ENCODE measurements at regions not wholly inside any gene's neighbourhood (a gene's known extent, or its start where the extent isn't known, plus 50 kb on each side); places are given as distances from the start of the nearest gene placed in this dataset.

DNA sequence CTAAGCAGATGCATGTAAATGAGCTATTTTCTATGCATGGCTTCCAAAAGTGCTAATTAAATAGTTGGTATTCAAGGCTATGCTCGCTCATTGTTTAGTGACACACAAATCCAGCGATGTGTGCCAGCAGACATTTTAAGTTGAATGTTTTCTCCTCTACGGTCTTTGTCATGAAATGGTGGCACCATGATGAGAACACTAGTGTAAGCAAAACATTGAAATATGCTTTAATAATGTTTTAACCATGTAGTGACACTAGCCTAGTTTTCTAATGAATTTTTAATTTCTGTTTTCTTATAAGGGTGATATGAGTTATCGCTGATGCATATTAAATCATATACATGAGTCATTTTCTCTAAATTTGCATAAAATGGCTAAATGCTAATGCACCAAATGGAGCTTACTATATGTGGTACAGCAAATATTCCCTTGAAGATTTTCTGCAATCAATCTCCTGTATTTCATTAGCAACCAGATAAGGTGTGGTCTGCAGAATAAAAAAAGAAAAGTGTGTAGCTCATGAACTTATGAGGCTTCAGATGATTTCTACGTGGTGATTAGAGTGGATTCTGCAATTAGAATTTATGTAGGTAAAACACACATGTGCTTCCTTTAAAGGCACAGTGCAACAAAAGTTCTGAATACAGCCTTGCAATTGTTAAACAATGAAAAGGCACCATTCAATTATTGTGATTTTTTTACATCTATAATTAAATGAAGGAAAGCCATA, 226.6 kb downstream of the MEF2C start:
- Histone ChIP-seq H3K4me3 (no peak overlapping the region), H3K9me3 (no peaks in the 10 kb centered on the region), H3K27ac (no peak overlapping the region), H3K27me3 (peaks cover 18 to 93% (median 57%) of the 10 kb centered on the region in 9 donors), H3K4me1 (peaks cover 0 to 17% (median 7%) of the 10 kb centered on the region in 12 donors), H3K36me3 (no peaks in the 10 kb centered on the region)
- 69 to 75% (median 72%) methylated on average over 5 of the region's 5 CpGs for WGBS, 4 donors
- no peak for TF ChIP-seq POLR2A (IDR thresholded peaks at IDR 0.05)
- TF ChIP-seq, protein P1, sequence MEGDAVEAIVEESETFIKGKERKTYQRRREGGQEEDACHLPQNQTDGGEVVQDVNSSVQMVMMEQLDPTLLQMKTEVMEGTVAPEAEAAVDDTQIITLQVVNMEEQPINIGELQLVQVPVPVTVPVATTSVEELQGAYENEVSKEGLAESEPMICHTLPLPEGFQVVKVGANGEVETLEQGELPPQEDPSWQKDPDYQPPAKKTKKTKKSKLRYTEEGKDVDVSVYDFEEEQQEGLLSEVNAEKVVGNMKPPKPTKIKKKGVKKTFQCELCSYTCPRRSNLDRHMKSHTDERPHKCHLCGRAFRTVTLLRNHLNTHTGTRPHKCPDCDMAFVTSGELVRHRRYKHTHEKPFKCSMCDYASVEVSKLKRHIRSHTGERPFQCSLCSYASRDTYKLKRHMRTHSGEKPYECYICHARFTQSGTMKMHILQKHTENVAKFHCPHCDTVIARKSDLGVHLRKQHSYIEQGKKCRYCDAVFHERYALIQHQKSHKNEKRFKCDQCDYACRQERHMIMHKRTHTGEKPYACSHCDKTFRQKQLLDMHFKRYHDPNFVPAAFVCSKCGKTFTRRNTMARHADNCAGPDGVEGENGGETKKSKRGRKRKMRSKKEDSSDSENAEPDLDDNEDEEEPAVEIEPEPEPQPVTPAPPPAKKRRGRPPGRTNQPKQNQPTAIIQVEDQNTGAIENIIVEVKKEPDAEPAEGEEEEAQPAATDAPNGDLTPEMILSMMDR (IDR thresholded peaks at IDR 0.05): no peak
- DNase-seq: no peak
- intact Hi-C loops (cut with DNase I): no loop called here
- no peak for ATAC-seq

- Histone ChIP-seq H3K27me3 (peaks cover 0 to 92% (median 38%) of the 10 kb centered on the region in 9 donors), H3K4me3 (no peak overlapping the region), H3K4me1 (no peaks in the 10 kb centered on the region), H3K36me3 (no peaks in the 10 kb centered on the region), H3K9me3 (no peaks in the 10 kb centered on the region), H3K27ac (no peak overlapping the region)
- ATAC-seq (no peak), DNase-seq (no peak)
- 35 to 42% (median 38%) methylated on average over 2 of the region's 2 CpGs for WGBS, 4 donors
- intact Hi-C loops (cut with DNase I): no loop called here
- TF ChIP-seq, protein P1 (IDR thresholded peaks at IDR 0.05): no peak
- TF ChIP-seq POLR2A (IDR thresholded peaks at IDR 0.05): no peak
These were observed 229.5 kb downstream of the MEF2C start for GRCh38 chr5:88653471-88653870.

DNA sequence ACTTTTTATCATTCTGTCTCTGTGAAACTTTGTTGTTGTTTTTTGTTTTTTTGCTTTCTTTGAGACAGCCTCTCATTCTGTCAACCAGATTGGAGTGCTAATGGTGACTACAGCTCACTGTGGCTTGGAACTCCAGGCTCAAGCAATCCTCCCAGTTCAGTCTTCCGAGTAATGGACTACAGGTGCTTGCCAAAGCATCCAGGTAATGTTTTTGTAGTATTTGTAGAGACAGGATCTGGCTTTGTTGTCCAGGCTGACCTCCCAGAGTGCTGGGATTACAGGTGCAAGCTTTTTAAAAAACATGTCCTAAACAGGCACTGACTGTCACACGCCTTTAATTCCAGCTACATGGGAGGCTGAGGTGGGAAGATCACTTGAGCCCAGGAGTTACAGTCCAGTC, 235.1 kb downstream of the MEF2C start:
- Histone ChIP-seq H3K36me3 (no peaks in the 10 kb centered on the region), H3K4me1 (no peaks in the 10 kb centered on the region), H3K27ac (no peak overlapping the region), H3K4me3 (no peak overlapping the region), H3K27me3 (peaks cover 0 to 63% (median 9%) of the 10 kb centered on the region in 9 donors), H3K9me3 (peaks cover 0 to 4% (median 0%) of the 10 kb centered on the region in 12 donors)
- WGBS, 4 donors: 74 to 79% (median 77%) methylated on average over 2 of the region's 2 CpGs
- no peak for DNase-seq
- no peak for TF ChIP-seq POLR2A (IDR thresholded peaks at IDR 0.05)
- TF ChIP-seq, protein P1 (IDR thresholded peaks at IDR 0.05): no peak
- intact Hi-C loops (cut with DNase I): loop anchor here in 1 of 10 donors (10.0 kb wide), 1 partner anchor 143 kb away; no protein-coding TSS in a partner anchor
- ATAC-seq: no peak

GRCh38 chr5:88646866-88647265, 236.1 kb downstream of the MEF2C start:
- no peak for DNase-seq
- intact Hi-C loops (cut with DNase I): loop anchor here in 1 of 10 donors (10.0 kb wide), 1 partner anchor 142 kb away; no protein-coding TSS in a partner anchor
- Histone ChIP-seq H3K27ac (no peak overlapping the region), H3K4me1 (no peaks in the 10 kb centered on the region), H3K27me3 (peaks cover 0 to 54% (median 4%) of the 10 kb centered on the region in 9 donors), H3K9me3 (peaks cover 0 to 4% (median 0%) of the 10 kb centered on the region in 12 donors), H3K4me3 (no peak overlapping the region), H3K36me3 (no peaks in the 10 kb centered on the region)
- TF ChIP-seq POLR2A (IDR thresholded peaks at IDR 0.05): no peak
- TF ChIP-seq, protein P1 (IDR thresholded peaks at IDR 0.05): no peak
- ATAC-seq: no peak
- 34 to 97% (median 95%) methylated on average over 1 of the region's 1 CpG for WGBS, 4 donors
